MM.1S (cell line): ENCODE measurements at regions not wholly inside any gene's neighbourhood (a gene's known extent, or its start where the extent isn't known, plus 50 kb on each side); places are given as distances from the start of the nearest gene placed in this dataset.

Experiments
- DNase-seq: peaks from one replicate; pipeline ENCODE4 v3.0.0-alpha.2; 2015
- H2AFZ ChIP-seq: fragments of 300-600 bp; sonication (generic); 2 replicates; pipeline ENCODE4 v1.6.0; 2016; ENCODE audit warnings: antibody characterized with exemption, low read length
- H3F3A ChIP-seq: fragments of 300-600 bp; sonication (generic); 2 replicates; pipeline ENCODE4 v1.6.1; 2016; ENCODE audit warnings: mild to moderate bottlenecking, antibody characterized with exemption, low read length, moderate library complexity, mixed read lengths; ENCODE audit not compliant: insufficient read depth
- H3K27ac ChIP-seq: fragments of 300-600 bp; sonication (generic); 2 replicates; pipeline ENCODE4 v1.5.1; 2016; ENCODE audit warnings: mild to moderate bottlenecking, low read length
- H3K27me3 ChIP-seq: fragments of 300-600 bp; sonication (generic); replicated peaks from 2 replicates; pipeline ENCODE4 v1.6.0; 2016; ENCODE audit warnings: low read length; ENCODE audit not compliant: insufficient read depth
- H3K36me3 ChIP-seq: fragments of 300-600 bp; sonication (generic); replicated peaks from 2 replicates; pipeline ENCODE4 v1.6.1; 2016; ENCODE audit warnings: mild to moderate bottlenecking, low read length, mixed read lengths; ENCODE audit not compliant: insufficient read depth
- H3K4me1 ChIP-seq: fragments of 300-600 bp; sonication (generic); 2 replicates; pipeline ENCODE4 v1.6.1; 2016; ENCODE audit warnings: low read length, mixed read lengths
- H3K4me2 ChIP-seq: fragments of 300-600 bp; sonication (generic); 2 replicates; pipeline ENCODE4 v1.6.0; 2016; ENCODE audit warnings: low read depth, low read length
- H3K4me3 ChIP-seq: fragments of 300-600 bp; sonication (generic); 2 replicates; pipeline ENCODE4 v1.5.1; 2016; ENCODE audit warnings: low read length, mixed read lengths
- H3K79me2 ChIP-seq: fragments of 300-600 bp; sonication (generic); 2 replicates; pipeline ENCODE4 v1.6.1; 2016; ENCODE audit warnings: mixed run types, low read length, mixed read lengths
- H3K9ac ChIP-seq: fragments of 300-600 bp; sonication (generic); 2 replicates; pipeline ENCODE4 v1.6.1; 2016; ENCODE audit warnings: low read length, mixed read lengths
- H3K9me2 ChIP-seq: fragments of 300-600 bp; sonication (generic); replicated peaks from 2 replicates; pipeline ENCODE4 v1.6.1; 2016; ENCODE audit warnings: mild to moderate bottlenecking, low read length, mixed read lengths; ENCODE audit not compliant: insufficient read depth
- H3K9me3 ChIP-seq: fragments of 300-600 bp; sonication (generic); replicated peaks from 2 replicates; pipeline ENCODE4 v1.6.1; 2016; ENCODE audit warnings: mild to moderate bottlenecking, low read length, mixed read lengths; ENCODE audit not compliant: insufficient read depth
- H4K20me1 ChIP-seq: fragments of 300-600 bp; sonication (generic); 2 replicates; pipeline ENCODE4 v1.6.1; 2016; ENCODE audit warnings: mild to moderate bottlenecking, low read length, moderate library complexity, mixed read lengths; ENCODE audit not compliant: insufficient read depth
- CTCF ChIP-seq: fragments of 300-600 bp; sonication (generic); IDR thresholded peaks from 2 replicates; pipeline ENCODE4 v1.5.1; 2016; ENCODE audit warnings: antibody characterized with exemption, low read length, mixed read lengths
- EZH2 ChIP-seq: fragments of 300-600 bp; sonication (generic); optimal IDR thresholded peaks from 2 replicates; pipeline ENCODE3; 2017; ENCODE audit warnings: low read depth, mild to moderate bottlenecking, antibody characterized with exemption, low read length, mixed read lengths
- EZH2phosphoT487 ChIP-seq: fragments of 300-600 bp; sonication (generic); IDR thresholded peaks from 2 replicates; pipeline ENCODE4 v1.6.1; 2018; ENCODE audit warnings: antibody characterized with exemption, low read length

DNA sequence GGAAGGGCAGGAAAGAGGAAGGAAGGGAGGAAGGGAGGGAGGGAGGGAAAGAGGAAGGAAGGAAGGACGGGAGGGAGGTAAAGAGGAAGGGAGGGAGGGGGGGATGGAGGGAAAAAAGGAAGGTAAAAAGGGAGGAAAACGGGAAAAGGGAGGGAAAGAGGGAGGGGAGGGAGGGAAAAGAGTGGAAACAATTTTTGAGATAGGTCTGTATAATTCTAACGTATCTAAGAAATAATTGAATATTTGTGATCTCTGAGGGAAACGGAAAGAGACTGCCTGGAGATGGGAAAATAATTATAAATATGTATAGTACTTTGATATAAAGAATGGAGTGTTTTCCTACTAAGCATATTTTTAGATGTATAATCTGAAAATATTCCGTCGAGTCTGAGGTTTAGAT lies 158.2 kb upstream of the FOXK1 start:
- Histone ChIP-seq H3K9me3 (no peaks in the 10 kb centered on the region), H3K27ac (no peak overlapping the region)
- DNase-seq = no peak

GRCh38 chr7:4525884-4526283 lies 156.2 kb upstream of the FOXK1 start:
- Histone ChIP-seq H3K9ac (no peak overlapping the region), H3K4me1 (no peaks in the 10 kb centered on the region), H3K4me2 (no peak overlapping the region), H3K4me3 (no peak overlapping the region), H3K27me3 (no peaks in the 10 kb centered on the region), H2AFZ (no peak overlapping the region), H3F3A (no peaks in the 10 kb centered on the region), H3K79me2 (no peaks in the 10 kb centered on the region), H3K9me2 (no peaks in the 10 kb centered on the region), H3K9me3 (no peaks in the 10 kb centered on the region), H3K36me3 (no peaks in the 10 kb centered on the region), H3K27ac (no peak overlapping the region), H4K20me1 (no peaks in the 10 kb centered on the region)
- TF ChIP-seq EZH2 (no peak), EZH2phosphoT487 (no peak), CTCF (no peak)
- DNase-seq = no peak

More for the DNA sequence above, 158.2 kb upstream of the FOXK1 start:
- Histone ChIP-seq H3K27me3 (no peaks in the 10 kb centered on the region), H3K4me3 (no peak overlapping the region), H3K9ac (no peak overlapping the region), H3K79me2 (no peaks in the 10 kb centered on the region), H2AFZ (no peak overlapping the region), H3K9me2 (no peaks in the 10 kb centered on the region), H3F3A (no peaks in the 10 kb centered on the region), H3K4me2 (no peak overlapping the region), H4K20me1 (no peaks in the 10 kb centered on the region), H3K4me1 (no peaks in the 10 kb centered on the region), H3K36me3 (no peaks in the 10 kb centered on the region)
- no peak for TF ChIP-seq EZH2phosphoT487
- TF ChIP-seq CTCF = no peak
- no peak for TF ChIP-seq EZH2

DNA sequence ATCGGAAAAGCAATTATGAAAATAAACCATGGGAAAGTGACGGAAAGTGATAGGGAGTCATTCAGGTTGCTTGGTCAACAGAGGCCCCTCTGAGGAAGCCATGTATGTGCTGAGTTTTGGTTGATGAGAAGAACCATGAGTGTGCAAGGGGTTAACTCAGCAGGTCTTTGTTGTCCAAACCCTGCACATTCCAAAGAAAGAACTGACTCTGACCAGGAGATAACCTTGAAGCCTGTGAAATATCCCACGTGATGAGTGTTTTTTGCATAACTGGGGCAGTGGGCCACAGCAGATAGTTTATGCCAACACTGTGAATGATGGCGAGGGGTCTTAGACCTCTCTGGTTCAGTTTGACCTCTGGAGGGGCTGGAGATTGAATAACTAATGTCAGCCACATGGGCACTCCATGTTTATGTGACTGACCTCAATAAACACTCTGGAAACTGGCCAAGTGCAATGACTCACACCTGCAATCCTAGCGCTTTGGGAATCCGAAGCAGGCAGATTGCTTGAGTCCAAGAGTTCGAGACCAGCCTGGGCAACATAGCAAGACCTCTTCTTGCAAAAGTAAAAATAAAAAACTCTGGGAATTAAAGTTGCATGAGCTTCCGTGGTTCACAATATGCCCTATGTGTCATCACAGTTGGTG lies 154.0 kb upstream of the FOXK1 start:
- no peak overlapping the region for H3K4me2 ChIP-seq
- H3K36me3 ChIP-seq = no peaks in the 10 kb centered on the region
- no peak overlapping the region for H2AFZ ChIP-seq
- H3K27ac ChIP-seq = no peak overlapping the region
- DNase-seq = no peak
- no peaks in the 10 kb centered on the region for H3F3A ChIP-seq
- H4K20me1 ChIP-seq = no peaks in the 10 kb centered on the region
- H3K9ac ChIP-seq = no peak overlapping the region
- no peak for TF ChIP-seq EZH2
- TF ChIP-seq CTCF = no peak
- TF ChIP-seq EZH2phosphoT487 = no peak
- H3K27me3 ChIP-seq = no peaks in the 10 kb centered on the region
- H3K4me3 ChIP-seq = no peak overlapping the region
- H3K9me3 ChIP-seq = no peaks in the 10 kb centered on the region
- no peaks in the 10 kb centered on the region for H3K9me2 ChIP-seq
- no peaks in the 10 kb centered on the region for H3K4me1 ChIP-seq
- H3K79me2 ChIP-seq = no peaks in the 10 kb centered on the region
